Immature natural killer cell (primary cell): ENCODE measurements at regions not wholly inside any gene's neighbourhood (a gene's known extent, or its start where the extent isn't known, plus 50 kb on each side); places are given as distances from the start of the nearest gene placed in this dataset.

Source experiments
- DNase-seq, 3 donors: peaks; one replicate each; pipeline ENCODE4 v3.0.0; 2022; ENCODE audit warnings: mixed read lengths in 1 of 3
- H3K27ac Mint-ChIP-seq, 6 donors: one replicate each; pipeline ENCODE4 v1.8.0; 2020; ENCODE audit warnings: mixed read lengths in 6 of 6, mild to moderate bottlenecking in 5 of 6, inconsistent platforms in 4 of 6, moderate library complexity in 3 of 6
- H3K27me3 Mint-ChIP-seq, 3 donors: one replicate each; pipeline ENCODE4 v1.8.0; 2020 to 2021; ENCODE audit warnings: low read depth in 3 of 3, mild to moderate bottlenecking in 3 of 3, mixed read lengths in 3 of 3, moderate library complexity in 3 of 3, inconsistent platforms in 1 of 3
- H3K36me3 Mint-ChIP-seq, 3 donors: one replicate each; pipeline ENCODE4 v1.8.0; 2020; ENCODE audit warnings: mixed read lengths in 3 of 3, inconsistent platforms in 2 of 3, mild to moderate bottlenecking in 2 of 3
- H3K4me1 Mint-ChIP-seq, 2 donors: one replicate each; pipeline ENCODE4 v1.8.0; 2020; ENCODE audit warnings: inconsistent platforms in 2 of 2, mild to moderate bottlenecking in 2 of 2, mixed read lengths in 2 of 2, moderate library complexity in 1 of 2
- H3K4me3 Mint-ChIP-seq, 5 donors: one replicate each; pipeline ENCODE4 v1.8.0; 2020; ENCODE audit warnings: mild to moderate bottlenecking in 5 of 5, mixed read lengths in 5 of 5, inconsistent platforms in 3 of 5, moderate library complexity in 3 of 5
- H3K9me3 Mint-ChIP-seq, 6 donors: one replicate each; pipeline ENCODE4 v1.8.0; 2020; ENCODE audit warnings: mild to moderate bottlenecking in 6 of 6, mixed read lengths in 6 of 6, inconsistent platforms in 4 of 6, moderate library complexity in 3 of 6

DNA sequence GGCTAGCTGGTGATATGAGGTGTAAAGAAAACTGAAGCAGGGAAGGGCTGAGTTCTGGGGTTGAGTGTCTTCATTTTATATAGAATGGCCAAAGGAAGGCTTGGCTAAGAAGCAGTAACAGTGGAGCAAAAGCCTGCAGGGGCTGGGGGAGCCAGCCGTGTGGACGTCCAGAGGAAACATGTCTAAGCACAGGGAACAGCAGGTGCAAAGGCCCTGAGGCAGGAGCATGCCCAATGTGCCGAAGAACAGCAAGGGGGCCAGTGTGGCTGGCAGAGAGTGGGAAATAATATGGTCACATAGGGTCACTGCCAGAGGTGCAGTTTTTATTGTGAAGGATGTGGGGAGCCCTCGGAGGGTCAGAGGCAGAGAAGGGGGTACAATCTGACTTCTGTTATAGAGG lies 60.5 kb upstream of the KCNG1 start:
- H3K4me3 Mint-ChIP-seq = no peak overlapping the region
- H3K27me3 Mint-ChIP-seq = peaks cover 7 to 14% (median 10%) of the 10 kb centered on the region in 3 donors
- no peak overlapping the region for H3K27ac Mint-ChIP-seq
- DNase-seq = no peak
- no peaks in the 10 kb centered on the region for H3K36me3 Mint-ChIP-seq
- H3K4me1 Mint-ChIP-seq = no peaks in the 10 kb centered on the region
- H3K9me3 Mint-ChIP-seq = peaks cover 0 to under 1% (median 0%) of the 10 kb centered on the region in 6 donors

DNA sequence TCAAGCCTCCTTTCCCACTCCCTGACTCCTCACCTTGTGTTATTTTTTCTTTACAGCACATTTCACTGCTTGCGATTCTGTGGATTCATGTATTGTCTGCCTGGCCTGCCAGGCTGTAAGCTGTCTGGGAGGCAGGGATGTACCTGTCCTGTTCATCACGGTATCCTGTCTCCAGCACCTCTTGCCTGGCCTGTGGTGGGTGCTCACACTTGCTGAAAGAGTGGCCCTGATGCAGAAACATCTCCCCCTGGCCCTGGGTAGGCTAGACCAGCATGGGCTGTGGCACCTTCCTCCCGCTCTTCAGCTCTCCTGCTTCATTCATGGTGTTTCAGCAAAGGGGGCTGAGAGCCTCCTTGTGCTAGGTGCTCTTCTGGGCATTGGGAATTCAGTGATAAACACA lies 60.1 kb upstream of the KCNG1 start:
- no peak overlapping the region for H3K4me3 Mint-ChIP-seq
- H3K36me3 Mint-ChIP-seq = no peaks in the 10 kb centered on the region
- no peaks in the 10 kb centered on the region for H3K9me3 Mint-ChIP-seq
- H3K4me1 Mint-ChIP-seq = no peaks in the 10 kb centered on the region
- no peak overlapping the region for H3K27ac Mint-ChIP-seq
- DNase-seq = no peak
- H3K27me3 Mint-ChIP-seq = peaks cover 7 to 14% (median 10%) of the 10 kb centered on the region in 3 donors

DNA sequence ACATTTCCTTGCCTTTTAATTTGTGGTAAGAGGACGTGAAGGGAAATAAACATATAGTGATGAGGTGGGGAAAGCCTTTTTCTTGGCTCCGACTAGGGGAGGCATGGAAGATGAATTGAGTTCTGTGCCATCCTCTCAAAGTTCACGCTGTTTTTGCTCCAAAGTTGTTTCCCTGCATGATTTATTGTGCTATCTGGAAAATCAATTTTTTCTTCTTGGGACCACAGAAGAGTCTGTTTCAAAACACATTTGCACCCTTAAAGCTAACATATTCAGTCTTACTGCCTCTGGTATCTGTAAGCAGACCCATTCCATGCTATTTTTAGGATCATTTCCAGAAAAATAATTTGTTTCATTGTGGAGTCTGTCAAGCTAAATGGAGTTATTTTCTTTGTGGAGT lies 57.6 kb upstream of the KCNG1 start:
- no peaks in the 10 kb centered on the region for H3K36me3 Mint-ChIP-seq
- DNase-seq = no peak
- H3K4me3 Mint-ChIP-seq = no peak overlapping the region
- no peaks in the 10 kb centered on the region for H3K4me1 Mint-ChIP-seq
- H3K27ac Mint-ChIP-seq = no peak overlapping the region
- H3K9me3 Mint-ChIP-seq = no peaks in the 10 kb centered on the region
- H3K27me3 Mint-ChIP-seq = peaks cover 7 to 12% (median 12%) of the 10 kb centered on the region in 3 donors

DNA sequence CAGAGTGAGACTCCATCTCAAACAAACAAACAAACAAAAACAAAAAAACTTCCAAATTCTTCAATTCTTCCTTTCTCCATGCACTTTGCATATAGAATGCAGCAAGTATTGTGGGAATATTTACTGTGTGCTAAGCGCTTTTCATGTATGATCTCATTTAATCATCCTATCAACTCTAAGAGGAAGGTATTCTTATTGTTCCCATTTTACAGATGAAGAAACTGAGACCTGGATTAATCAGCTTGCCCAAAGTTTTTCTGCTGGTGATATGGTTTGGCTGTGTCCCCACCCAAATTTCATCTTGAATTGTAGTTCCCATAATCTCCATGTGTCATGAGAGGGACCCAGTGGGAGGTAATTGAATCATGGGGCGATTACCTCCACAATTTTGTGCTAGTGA lies 56.6 kb upstream of the KCNG1 start:
- no peaks in the 10 kb centered on the region for H3K36me3 Mint-ChIP-seq
- H3K9me3 Mint-ChIP-seq = no peaks in the 10 kb centered on the region
- H3K4me3 Mint-ChIP-seq = no peak overlapping the region
- peaks cover 7 to 12% (median 11%) of the 10 kb centered on the region in 3 donors for H3K27me3 Mint-ChIP-seq
- no peak overlapping the region for H3K27ac Mint-ChIP-seq
- no peaks in the 10 kb centered on the region for H3K4me1 Mint-ChIP-seq
- no peak for DNase-seq

DNA sequence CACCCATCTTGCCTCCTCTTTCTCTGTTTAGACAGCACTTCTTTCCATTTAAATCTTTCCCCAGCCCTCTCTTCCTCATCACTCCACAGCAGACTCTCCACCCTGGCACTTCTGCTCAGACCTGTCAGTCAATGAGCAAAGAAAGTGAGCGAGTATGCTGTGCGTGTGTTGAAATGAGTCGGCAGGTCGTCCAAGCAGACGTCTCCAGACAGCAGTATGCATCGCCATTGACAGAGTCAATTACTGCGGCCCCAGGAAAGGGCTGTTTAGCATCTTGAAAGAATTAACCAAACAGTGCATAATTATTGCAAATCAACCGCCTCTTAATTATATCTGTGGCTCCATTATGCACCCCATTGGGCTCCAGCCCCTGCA lies 54.8 kb upstream of the KCNG1 start:
- H3K27me3 Mint-ChIP-seq = peaks cover 2 to 13% (median 8%) of the 10 kb centered on the region in 3 donors
- no peak for DNase-seq
- H3K4me1 Mint-ChIP-seq = no peaks in the 10 kb centered on the region
- H3K4me3 Mint-ChIP-seq = no peak overlapping the region
- H3K27ac Mint-ChIP-seq = no peak overlapping the region
- H3K36me3 Mint-ChIP-seq = no peaks in the 10 kb centered on the region
- no peaks in the 10 kb centered on the region for H3K9me3 Mint-ChIP-seq

DNA sequence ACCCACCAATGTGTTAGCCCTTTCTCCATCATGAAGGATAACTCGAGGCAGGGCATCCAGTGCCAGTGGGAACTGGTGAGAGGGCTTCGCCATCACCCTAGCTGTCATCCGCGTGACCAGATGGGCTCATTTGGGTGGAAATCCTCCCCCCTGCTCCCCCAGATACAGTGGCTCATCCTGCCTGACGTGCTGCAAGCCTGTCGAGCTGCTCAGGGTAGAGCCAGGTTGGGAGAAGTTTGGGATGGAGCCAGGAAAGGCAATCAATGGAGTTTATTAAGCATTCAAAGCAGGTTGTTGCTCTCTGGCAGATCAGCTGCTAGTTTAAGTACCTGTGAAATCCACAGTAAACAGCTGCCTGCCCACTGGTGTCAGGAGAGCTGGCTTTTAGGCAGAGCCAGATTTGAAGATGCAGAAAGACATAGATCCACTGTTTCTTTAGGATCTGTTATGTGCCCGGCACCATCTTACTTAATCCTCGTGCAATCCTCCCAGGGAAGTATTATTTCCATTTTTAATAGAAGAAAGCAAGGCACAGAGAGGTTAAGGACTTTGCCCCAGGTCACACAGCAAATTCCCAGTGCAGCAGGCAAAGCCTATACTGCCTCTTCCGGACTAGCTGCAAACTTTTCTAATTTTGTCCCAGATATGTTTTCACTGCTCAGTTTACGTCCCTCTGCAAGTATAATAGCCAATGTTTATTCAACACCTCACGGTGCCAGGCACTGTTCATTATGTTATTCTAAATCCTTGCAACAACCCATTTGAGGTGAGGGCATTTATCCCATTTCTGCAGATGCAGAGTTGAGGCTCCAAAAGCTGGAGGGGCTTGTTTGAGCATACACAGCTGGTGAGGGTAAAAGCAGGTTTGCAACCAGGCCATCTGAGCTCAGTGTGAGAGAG lies 54.1 kb upstream of the KCNG1 start:
- H3K9me3 Mint-ChIP-seq = no peaks in the 10 kb centered on the region
- H3K4me3 Mint-ChIP-seq = no peak overlapping the region
- no peak overlapping the region for H3K27ac Mint-ChIP-seq
- H3K27me3 Mint-ChIP-seq = peaks cover 0 to 12% (median 6%) of the 10 kb centered on the region in 3 donors
- no peaks in the 10 kb centered on the region for H3K36me3 Mint-ChIP-seq
- H3K4me1 Mint-ChIP-seq = no peaks in the 10 kb centered on the region
- DNase-seq = no peak

DNA sequence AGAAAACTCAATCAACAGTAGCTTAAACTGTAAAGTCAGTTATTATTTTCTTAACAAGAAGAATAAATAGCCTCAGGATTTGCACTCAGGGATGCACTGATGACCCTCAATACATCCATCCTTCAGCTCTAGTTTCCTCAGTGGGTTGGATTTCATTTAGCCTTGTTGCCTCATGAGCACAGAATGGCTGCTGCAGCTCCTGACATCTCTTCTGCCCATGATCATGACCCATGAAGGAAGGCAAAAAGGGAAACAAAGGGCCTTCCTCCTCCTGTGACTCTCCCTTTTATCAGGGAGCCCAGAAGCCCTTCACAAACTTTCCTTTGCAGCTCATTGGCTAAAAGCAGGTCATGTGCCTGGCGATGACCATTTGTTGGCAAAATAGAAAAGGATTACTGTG lies 51.2 kb upstream of the KCNG1 start:
- H3K36me3 Mint-ChIP-seq = no peaks in the 10 kb centered on the region
- no peaks in the 10 kb centered on the region for H3K4me1 Mint-ChIP-seq
- peaks cover 3 to 10% (median 7%) of the 10 kb centered on the region in 3 donors for H3K27me3 Mint-ChIP-seq
- no peak overlapping the region for H3K27ac Mint-ChIP-seq
- H3K4me3 Mint-ChIP-seq = no peak overlapping the region
- DNase-seq = no peak
- no peaks in the 10 kb centered on the region for H3K9me3 Mint-ChIP-seq
